RWPE1 (cell line): ENCODE measurements at regions not wholly inside any gene's neighbourhood (a gene's known extent, or its start where the extent isn't known, plus 50 kb on each side); places are given as distances from the start of the nearest gene placed in this dataset.

Experiments
- CTCF ChIA-PET: fragments of 350-600 bp; sonication (Branson Sonifier 250); formaldehyde crosslinking; extraction: SDS; loops from one replicate; lab custom pipeline; 2021; lab: Yijun Ruan, JAX
- POLR2A ChIA-PET: fragments of 400-600 bp; formaldehyde crosslinking; extraction: SDS; loops from one replicate; lab custom pipeline; 2020; ENCODE audit warnings: antibody characterized with exemption; ENCODE audit not compliant: low non-redundant PET; lab: Yijun Ruan, JAX
- DNase-seq: peaks from one replicate; pipeline ENCODE4 v3.0.0; 2012; ENCODE audit warnings: low spot score
- H3K27ac ChIP-seq: fragments of 450-650 bp; 2 replicates; pipeline ENCODE4 v1.5.1; 2017
- TF ChIP-seq, protein P1 (sequence below): fragments of 450-650 bp; conservative IDR thresholded peaks from 2 replicates; pipeline ENCODE4 v1.5.1; 2017; ENCODE audit warnings: low read depth, mild to moderate bottlenecking

GRCh38 chr5:51539232-51539631 is 156.0 kb downstream of the ISL1 start:
- ChIA-PET POLR2A (no interaction called here), CTCF (interaction anchor here (0.6 kb wide), 1 partner anchor 747 kb away, joined by 3 read pairs; no protein-coding TSS in a partner anchor)
- TF ChIP-seq, protein P1, sequence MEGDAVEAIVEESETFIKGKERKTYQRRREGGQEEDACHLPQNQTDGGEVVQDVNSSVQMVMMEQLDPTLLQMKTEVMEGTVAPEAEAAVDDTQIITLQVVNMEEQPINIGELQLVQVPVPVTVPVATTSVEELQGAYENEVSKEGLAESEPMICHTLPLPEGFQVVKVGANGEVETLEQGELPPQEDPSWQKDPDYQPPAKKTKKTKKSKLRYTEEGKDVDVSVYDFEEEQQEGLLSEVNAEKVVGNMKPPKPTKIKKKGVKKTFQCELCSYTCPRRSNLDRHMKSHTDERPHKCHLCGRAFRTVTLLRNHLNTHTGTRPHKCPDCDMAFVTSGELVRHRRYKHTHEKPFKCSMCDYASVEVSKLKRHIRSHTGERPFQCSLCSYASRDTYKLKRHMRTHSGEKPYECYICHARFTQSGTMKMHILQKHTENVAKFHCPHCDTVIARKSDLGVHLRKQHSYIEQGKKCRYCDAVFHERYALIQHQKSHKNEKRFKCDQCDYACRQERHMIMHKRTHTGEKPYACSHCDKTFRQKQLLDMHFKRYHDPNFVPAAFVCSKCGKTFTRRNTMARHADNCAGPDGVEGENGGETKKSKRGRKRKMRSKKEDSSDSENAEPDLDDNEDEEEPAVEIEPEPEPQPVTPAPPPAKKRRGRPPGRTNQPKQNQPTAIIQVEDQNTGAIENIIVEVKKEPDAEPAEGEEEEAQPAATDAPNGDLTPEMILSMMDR, result no peak
- no peak overlapping the region for H3K27ac ChIP-seq
- no peak for DNase-seq

- CTCF ChIA-PET, result no interaction called here
- TF ChIP-seq, protein P1, result no peak
- POLR2A ChIA-PET, result no interaction called here
- no peak overlapping the region for H3K27ac ChIP-seq
- no peak for DNase-seq
Observed at GRCh38 chr5:51544031-51544785, 161.0 kb downstream of the ISL1 start.

- ChIA-PET CTCF (no interaction called here), POLR2A (no interaction called here)
- TF ChIP-seq, protein P1, result no peak
- H3K27ac ChIP-seq, result no peak overlapping the region
- DNase-seq, result no peak
Observed at GRCh38 chr5:51556833-51557232, 173.6 kb downstream of the ISL1 start.

- POLR2A ChIA-PET, result no interaction called here
- TF ChIP-seq, protein P1, result no peak
- CTCF ChIA-PET, result interaction anchor here (0.6 to 0.7 kb wide), 2 partner anchors 99 to 685 kb away, joined by 3 to 4 read pairs; no protein-coding TSS in a partner anchor
- no peak overlapping the region for H3K27ac ChIP-seq
- no peak for DNase-seq
Observed at GRCh38 chr5:51558682-51559081, 175.4 kb downstream of the ISL1 start.

DNA sequence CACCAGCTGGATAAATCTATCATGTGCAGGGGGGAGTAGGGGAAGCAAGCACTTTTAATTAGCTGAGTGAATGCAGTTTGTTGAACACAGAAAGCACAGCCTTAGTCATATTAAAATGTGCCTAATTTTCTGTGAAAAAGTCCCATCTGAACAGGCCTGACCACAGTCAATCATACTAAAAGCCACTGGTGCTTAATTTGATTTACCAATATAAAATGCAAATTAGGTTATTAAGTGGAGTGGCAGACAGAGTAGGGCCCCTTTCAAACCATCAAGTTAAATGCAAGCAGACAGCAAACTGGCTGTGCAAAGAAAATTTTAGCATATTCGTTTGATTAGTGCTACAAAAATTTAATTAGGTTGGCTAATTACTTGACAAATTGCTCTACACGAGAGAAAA is 176.1 kb downstream of the ISL1 start:
- CTCF ChIA-PET, result interaction anchor here (0.7 kb wide), 1 partner anchor 684 kb away, joined by 3 read pairs; no protein-coding TSS in a partner anchor
- TF ChIP-seq, protein P1, result no peak
- POLR2A ChIA-PET, result no interaction called here
- DNase-seq, result no peak
- H3K27ac ChIP-seq, result no peak overlapping the region

DNA sequence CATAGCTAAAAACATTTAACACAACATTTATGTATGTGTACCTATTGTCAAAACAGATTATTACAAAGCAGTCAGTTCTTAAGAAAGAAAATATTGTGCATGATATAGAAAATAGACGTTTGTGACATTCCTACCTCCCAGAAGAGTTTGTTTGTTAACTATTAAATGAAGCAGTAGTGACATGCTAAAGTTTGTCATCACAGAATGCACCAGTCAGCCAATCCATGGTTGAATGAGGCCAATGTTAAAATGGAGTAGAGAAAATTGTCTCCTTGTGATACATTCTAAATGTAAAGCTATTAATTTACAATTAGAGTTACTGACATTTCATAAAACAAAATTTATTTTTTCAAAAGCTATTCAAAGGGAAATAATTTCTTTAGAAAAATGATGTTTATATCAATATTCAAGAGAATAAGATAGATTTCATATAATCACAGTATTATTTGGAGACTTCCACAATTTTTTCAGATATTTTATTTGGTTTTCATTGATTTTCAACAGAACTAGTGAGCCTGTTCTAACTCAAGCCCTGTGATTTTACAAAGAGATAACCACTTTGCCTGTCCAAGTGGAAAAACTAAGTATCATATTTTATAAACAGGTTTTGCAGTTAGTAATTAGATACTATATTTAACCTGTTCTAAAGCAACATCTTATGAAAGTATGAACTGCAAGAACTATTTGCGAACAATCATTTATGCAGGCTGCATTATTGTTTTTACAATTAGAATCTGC is 176.8 kb downstream of the ISL1 start:
- CTCF ChIA-PET, result no interaction called here
- DNase-seq, result no peak
- no peak overlapping the region for H3K27ac ChIP-seq
- POLR2A ChIA-PET, result no interaction called here
- TF ChIP-seq, protein P1, result no peak
